H1 (cell line): ENCODE measurements at regions not wholly inside any gene's neighbourhood (a gene's known extent, or its start where the extent isn't known, plus 50 kb on each side); places are given as distances from the start of the nearest gene placed in this dataset.
A peak's percentile ranks its signal among the peaks of the same experiment; 100 is the strongest.

Experiments used
- RBBP5 ChIP-seq: IDR thresholded peaks from 2 replicates; pipeline ENCODE4 v1.7.1; 2012; ENCODE audit warnings: low read depth, mild to moderate bottlenecking, inconsistent platforms, low read length, moderate library complexity, borderline replicate concordance
- RXRA ChIP-seq: IDR thresholded peaks from 2 replicates; pipeline ENCODE4 v1.6.1; 2011; ENCODE audit warnings: low read depth, mild to moderate bottlenecking, low read length, moderate library complexity; ENCODE audit not compliant: insufficient read depth
- SIN3A ChIP-seq, 2 experiments: IDR thresholded peaks in 1 of 2; conservative IDR thresholded peaks in 1 of 2; 2 replicates each; pipeline ENCODE4 v1.6.1; 2011 to 2012; ENCODE audit warnings: low read length in 2 of 2, improper control_type of control experiment in 1 of 2, low read depth in 1 of 2, mild to moderate bottlenecking in 1 of 2
- TF ChIP-seq, protein P1 (sequence below), 3 experiments: IDR thresholded peaks; 1 replicate in 2 of 3; 2 replicates in 1 of 3; pipeline versions ENCODE4 v1.5.1 to v1.6.1; 2011; ENCODE audit warnings: low read length in 3 of 3, mild to moderate bottlenecking in 3 of 3, inconsistent platforms in 2 of 3, low read depth in 1 of 3, moderate library complexity in 1 of 3; ENCODE audit not compliant: insufficient read depth in 1 of 3; ENCODE audit errors: control extremely low read depth in 1 of 3

DNA sequence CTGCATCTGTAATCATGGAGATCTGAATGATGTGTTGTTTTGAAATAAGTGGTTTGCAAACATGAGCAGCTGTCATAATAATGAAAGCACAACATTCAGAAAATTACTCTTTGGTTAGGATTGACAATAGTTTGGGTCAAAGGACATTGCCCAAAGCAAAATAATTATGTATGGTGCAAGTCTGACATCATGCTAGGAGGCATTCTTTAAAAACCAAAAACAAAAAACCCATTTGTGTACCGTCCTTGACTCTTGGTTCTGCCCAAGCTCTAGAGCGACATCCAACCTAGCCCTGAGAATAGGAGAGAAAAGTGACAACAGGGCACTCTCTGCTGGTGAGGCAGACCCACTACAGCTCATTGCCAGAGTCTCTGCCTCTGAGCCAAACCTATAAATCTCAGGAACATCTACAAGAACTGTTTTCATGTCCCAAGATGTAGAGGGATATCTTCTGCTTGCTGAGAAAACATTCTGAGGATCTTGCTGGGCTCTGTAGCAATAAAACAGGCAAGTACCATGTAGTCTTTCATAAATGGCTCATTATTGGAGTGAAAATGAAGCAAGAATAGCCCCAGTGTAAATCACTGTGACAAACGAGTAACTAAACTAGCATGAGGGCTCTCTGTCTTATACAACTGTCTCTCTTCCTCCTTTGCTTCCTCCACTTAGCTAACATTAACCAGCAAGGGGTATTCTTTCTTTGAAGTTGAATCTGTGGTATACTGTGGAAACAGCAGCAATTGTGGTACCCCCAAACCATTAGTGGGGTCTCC lies 266.8 kb upstream of the CXCR4 start:
- TF ChIP-seq, protein P1, sequence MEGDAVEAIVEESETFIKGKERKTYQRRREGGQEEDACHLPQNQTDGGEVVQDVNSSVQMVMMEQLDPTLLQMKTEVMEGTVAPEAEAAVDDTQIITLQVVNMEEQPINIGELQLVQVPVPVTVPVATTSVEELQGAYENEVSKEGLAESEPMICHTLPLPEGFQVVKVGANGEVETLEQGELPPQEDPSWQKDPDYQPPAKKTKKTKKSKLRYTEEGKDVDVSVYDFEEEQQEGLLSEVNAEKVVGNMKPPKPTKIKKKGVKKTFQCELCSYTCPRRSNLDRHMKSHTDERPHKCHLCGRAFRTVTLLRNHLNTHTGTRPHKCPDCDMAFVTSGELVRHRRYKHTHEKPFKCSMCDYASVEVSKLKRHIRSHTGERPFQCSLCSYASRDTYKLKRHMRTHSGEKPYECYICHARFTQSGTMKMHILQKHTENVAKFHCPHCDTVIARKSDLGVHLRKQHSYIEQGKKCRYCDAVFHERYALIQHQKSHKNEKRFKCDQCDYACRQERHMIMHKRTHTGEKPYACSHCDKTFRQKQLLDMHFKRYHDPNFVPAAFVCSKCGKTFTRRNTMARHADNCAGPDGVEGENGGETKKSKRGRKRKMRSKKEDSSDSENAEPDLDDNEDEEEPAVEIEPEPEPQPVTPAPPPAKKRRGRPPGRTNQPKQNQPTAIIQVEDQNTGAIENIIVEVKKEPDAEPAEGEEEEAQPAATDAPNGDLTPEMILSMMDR (IDR thresholded peaks at IDR 0.05; ENCODE audit: control extremely low read depth in 1 of 3, insufficient read depth in 1 of 3, low read depth in 1 of 3, low read length in 3 of 3): peak; percentile 69 to 87 (median 77)
- TF ChIP-seq RBBP5 (no peak), SIN3A (conservative IDR thresholded peaks at IDR 0.05 in 1 of 2, IDR thresholded peaks at IDR 0.05 in 1 of 2; ENCODE audit: low read depth in 1 of 2, low read length in 2 of 2) (no peak), RXRA (no peak)
